KBM-7 (cell line): ENCODE measurements at regions not wholly inside any gene's neighbourhood (a gene's known extent, or its start where the extent isn't known, plus 50 kb on each side); places are given as distances from the start of the nearest gene placed in this dataset.
"Not testable (repeated sequence)": the region's sequence is repeated elsewhere in the genome, so short reads cannot be mapped to it uniquely, and the experiment has no call there.

Experiments used
- DNase-seq: peaks from one replicate; pipeline ENCODE4 v3.0.0-alpha.2; 2015
- in situ Hi-C: fragments of 300-500 bp; cut with MboI; formaldehyde crosslinking; loops from 2 replicates; pipeline ENCODE4 v1.14.3; 2020; ENCODE audit warnings: low sequenced_read_pairs, low pct_unique_long_range_greater_than_20kb, mixed read lengths

GRCh38 chr14:44873536-44873935, 88.2 kb downstream of the KLHL28 start:
- in situ Hi-C loops = no loop called here
- DNase-seq = no peak

- in situ Hi-C loops = no loop called here
Observed at GRCh38 chr14:44866770-44867169, 95.0 kb downstream of the KLHL28 start.

GRCh38 chr14:44866322-44866721, 95.4 kb downstream of the KLHL28 start:
- no peak for DNase-seq
- in situ Hi-C loops = no loop called here

More at GRCh38 chr14:44866770-44867169, 95.0 kb downstream of the KLHL28 start:
- DNase-seq = no peak

GRCh38 chr14:44863271-44863670, 98.5 kb downstream of the KLHL28 start:
- DNase-seq = no peak
- in situ Hi-C loops = no loop called here

GRCh38 chr14:44854114-44854513, 107.6 kb downstream of the KLHL28 start:
- in situ Hi-C loops = no loop called here
- DNase-seq = no peak

- in situ Hi-C loops = no loop called here
- DNase-seq = no peak
Observed at GRCh38 chr14:44847526-44848309, 114.0 kb downstream of the KLHL28 start.

- in situ Hi-C loops = no loop called here
- peak; percentile 57 for DNase-seq
Observed at GRCh38 chr14:44846232-44846824, 115.4 kb downstream of the KLHL28 start.

- DNase-seq, in situ Hi-C loops: not testable (repeated sequence)
Observed at GRCh38 chr14:44835928-44836327, 125.8 kb downstream of the KLHL28 start.

GRCh38 chr14:44833376-44834060, 128.2 kb downstream of the KLHL28 start:
- no peak for DNase-seq
- in situ Hi-C loops = no loop called here

- in situ Hi-C loops = no loop called here
- DNase-seq = no peak
Observed at GRCh38 chr14:44830371-44830770, 131.4 kb downstream of the KLHL28 start.

GRCh38 chr14:44829021-44829420, 132.7 kb downstream of the KLHL28 start:
- in situ Hi-C loops = no loop called here
- DNase-seq = no peak

GRCh38 chr14:44828023-44828422, 133.7 kb downstream of the KLHL28 start:
- in situ Hi-C loops = no loop called here
- DNase-seq = no peak

- no peak for DNase-seq
- in situ Hi-C loops = no loop called here
Observed at GRCh38 chr14:44820230-44820964, 141.3 kb downstream of the KLHL28 start.

- no peak for DNase-seq
- in situ Hi-C loops = no loop called here
Observed at GRCh38 chr14:44814196-44814595, 147.6 kb downstream of the KLHL28 start.

- in situ Hi-C loops = no loop called here
- no peak for DNase-seq
Observed at GRCh38 chr14:44812672-44813071, 149.1 kb downstream of the KLHL28 start.

GRCh38 chr14:44804391-44804790, 157.4 kb downstream of the KLHL28 start:
- no peak for DNase-seq
- in situ Hi-C loops = no loop called here

- DNase-seq = peak; percentile 48
- in situ Hi-C loops = no loop called here
Observed at GRCh38 chr14:44803239-44803905, 158.4 kb downstream of the KLHL28 start.

GRCh38 chr14:44798386-44799242, 163.1 kb downstream of the KLHL28 start:
- DNase-seq = no peak
- in situ Hi-C loops = no loop called here
